ENCODE measurements at regions not wholly inside any gene's neighbourhood (a gene's known extent, or its start where the extent isn't known, plus 50 kb on each side); places are given as distances from the start of the nearest gene placed in this dataset.

DNA sequence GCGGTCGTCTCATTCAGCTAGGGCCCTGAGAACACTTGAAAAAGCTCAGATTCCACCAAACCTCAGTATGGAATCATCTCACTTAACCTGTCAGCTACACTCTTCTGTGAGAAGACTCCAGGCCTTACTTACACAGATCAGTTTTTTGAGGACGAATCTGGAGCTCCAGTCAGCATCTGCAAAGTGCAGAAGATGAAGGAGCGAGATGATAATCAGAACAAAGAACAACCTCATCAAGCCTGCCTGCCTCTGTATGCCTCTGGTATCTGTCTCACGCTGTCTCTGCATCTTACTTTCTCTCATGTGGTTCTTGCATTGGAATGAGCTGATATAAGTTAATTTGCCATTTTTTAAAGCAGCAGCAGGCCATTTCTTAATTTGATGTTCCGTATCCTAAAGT is 444.1 kb upstream of the LRATD1 start:
- no peak overlapping the region for H3K4me2 ChIP-seq (ENCODE audit: control insufficient read depth, insufficient read depth)
- H3K4me3 ChIP-seq = no peak overlapping the region
- no peaks in the 10 kb centered on the region for H4K20me1 ChIP-seq (ENCODE audit: control insufficient read depth, insufficient read depth)
- ATAC-seq = no peak
- H3K4me1 ChIP-seq (ENCODE audit: control insufficient read depth, insufficient read depth, low read length) = no peaks in the 10 kb centered on the region
- POLR2A ChIA-PET = no interaction called here
- CTCF ChIA-PET = no interaction called here
- TF ChIP-seq RAD21 (IDR thresholded peaks at IDR 0.05; ENCODE audit: insufficient read depth, low read depth, low read length) = no peak
- no peak for TF ChIP-seq FOXM1 (IDR thresholded peaks at IDR 0.05; ENCODE audit: low read depth, low read length)
- TF ChIP-seq MTA3 (IDR thresholded peaks at IDR 0.05; ENCODE audit: borderline replicate concordance, low read length) = no peak
- no peak for TF ChIP-seq TBL1XR1 (IDR thresholded peaks at IDR 0.05; ENCODE audit: low read depth, low read length)
- TF ChIP-seq KLF5 (IDR thresholded peaks at IDR 0.05; ENCODE audit: partially characterized antibody) = no peak
- TF ChIP-seq, protein P1, sequence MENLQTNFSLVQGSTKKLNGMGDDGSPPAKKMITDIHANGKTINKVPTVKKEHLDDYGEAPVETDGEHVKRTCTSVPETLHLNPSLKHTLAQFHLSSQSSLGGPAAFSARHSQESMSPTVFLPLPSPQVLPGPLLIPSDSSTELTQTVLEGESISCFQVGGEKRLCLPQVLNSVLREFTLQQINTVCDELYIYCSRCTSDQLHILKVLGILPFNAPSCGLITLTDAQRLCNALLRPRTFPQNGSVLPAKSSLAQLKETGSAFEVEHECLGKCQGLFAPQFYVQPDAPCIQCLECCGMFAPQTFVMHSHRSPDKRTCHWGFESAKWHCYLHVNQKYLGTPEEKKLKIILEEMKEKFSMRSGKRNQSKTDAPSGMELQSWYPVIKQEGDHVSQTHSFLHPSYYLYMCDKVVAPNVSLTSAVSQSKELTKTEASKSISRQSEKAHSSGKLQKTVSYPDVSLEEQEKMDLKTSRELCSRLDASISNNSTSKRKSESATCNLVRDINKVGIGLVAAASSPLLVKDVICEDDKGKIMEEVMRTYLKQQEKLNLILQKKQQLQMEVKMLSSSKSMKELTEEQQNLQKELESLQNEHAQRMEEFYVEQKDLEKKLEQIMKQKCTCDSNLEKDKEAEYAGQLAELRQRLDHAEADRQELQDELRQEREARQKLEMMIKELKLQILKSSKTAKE (IDR thresholded peaks at IDR 0.05; ENCODE audit: low read depth, poor library complexity, severe bottlenecking) = no peak
- no peak overlapping the region for H2AFZ ChIP-seq (ENCODE audit: control insufficient read depth, low read depth, low read length)
- no peaks in the 10 kb centered on the region for H3K9me3 ChIP-seq (replicated peaks; ENCODE audit: control insufficient read depth, insufficient read depth, low read length)
- intact Hi-C loops (cut with micrococcal nuclease; ENCODE audit: unreplicated experiment) = no loop called here
- no peak for DNase-seq (ENCODE audit: low read depth, low spot score)
- RAD21 ChIA-PET (ENCODE audit: unreplicated experiment) = no interaction called here
- H3K79me2 ChIP-seq (ENCODE audit: control insufficient read depth, insufficient read depth, low read length) = no peaks in the 10 kb centered on the region
- no peaks in the 10 kb centered on the region for H3K36me3 ChIP-seq (ENCODE audit: control insufficient read depth in 2 of 2, insufficient read depth in 2 of 2, low read length in 1 of 2)
- 13% methylated on average over 6 of the region's 6 CpGs for WGBS (ENCODE audit: insufficient coverage, insufficient replicate concordance, low lambda C conversion rate, missing lambda C conversion rate)
- H3K9ac ChIP-seq (ENCODE audit: control insufficient read depth, insufficient read depth, low read length) = no peak overlapping the region
- no peak overlapping the region for H3K27ac ChIP-seq (ENCODE audit: control insufficient read depth, insufficient read depth)
- no peaks in the 10 kb centered on the region for H3K27me3 ChIP-seq (replicated peaks in 1 of 2; ENCODE audit: control insufficient read depth in 2 of 2, insufficient read depth in 2 of 2, low read length in 1 of 2)
- in situ Hi-C loops (cut with MboI) = no loop called here
- BruUV-seq (replicated peaks) = no TSS peak
- SMC1A ChIA-PET (ENCODE audit: uncharacterized antibody, unreplicated experiment) = interaction anchor here (0.7 to 1.0 kb wide), 2 partner anchors 10 to 26 kb away, joined by 3 read pairs; no protein-coding TSS in a partner anchor
- FAIRE-seq = no peak
